HG03097 (cell line): ENCODE measurements at regions not wholly inside any gene's neighbourhood (a gene's known extent, or its start where the extent isn't known, plus 50 kb on each side); places are given as distances from the start of the nearest gene placed in this dataset.
"Not testable (repeated sequence)": the region's sequence is repeated elsewhere in the genome, so short reads cannot be mapped to it uniquely, and the experiment has no call there.

Source experiments
- ATAC-seq: cut with Tn5 transposase; IDR thresholded peaks from one replicate; pipeline ENCODE4 v1.9.1; 2021; ENCODE audit not compliant: unreplicated experiment, low FRiP score

DNA sequence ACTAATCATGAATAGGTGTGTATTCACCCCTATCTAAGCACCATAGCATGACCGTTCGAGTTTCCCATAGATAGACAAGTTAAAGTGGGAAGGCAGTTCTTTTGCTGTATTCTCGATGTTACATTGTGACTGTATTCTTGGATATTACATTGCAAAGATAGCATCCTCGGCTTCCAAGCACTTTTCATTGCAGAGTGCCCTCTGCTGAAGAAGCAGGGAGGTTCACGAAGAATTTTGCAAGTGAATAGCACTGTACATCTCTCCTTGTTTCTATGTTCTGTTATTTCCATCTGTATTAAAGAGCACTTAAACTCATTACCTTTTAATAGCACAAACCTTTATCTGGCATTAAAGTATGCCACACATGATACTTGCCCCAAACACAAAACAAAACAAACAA is 426.7 kb upstream of the ARX start:
- ATAC-seq = no peak

DNA sequence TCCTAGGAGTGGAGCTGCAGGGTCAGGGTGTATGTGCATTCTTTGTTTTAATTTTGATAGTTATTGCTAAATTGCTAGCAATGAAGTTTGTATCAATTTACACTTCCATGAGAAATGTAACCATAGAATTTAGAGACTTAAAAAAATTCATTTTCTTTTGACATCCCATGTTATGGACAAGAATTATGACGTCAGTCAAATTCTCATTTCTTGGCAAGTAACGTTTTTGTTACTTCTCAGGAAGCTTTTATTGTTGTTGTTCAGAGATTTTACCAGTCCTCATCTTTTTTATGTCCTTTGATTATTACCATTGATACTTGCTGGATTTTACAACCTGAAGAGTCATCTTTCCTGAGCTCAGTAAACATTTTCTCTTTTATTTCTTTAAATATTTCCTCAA is 417.5 kb upstream of the ARX start:
- ATAC-seq = no peak

DNA sequence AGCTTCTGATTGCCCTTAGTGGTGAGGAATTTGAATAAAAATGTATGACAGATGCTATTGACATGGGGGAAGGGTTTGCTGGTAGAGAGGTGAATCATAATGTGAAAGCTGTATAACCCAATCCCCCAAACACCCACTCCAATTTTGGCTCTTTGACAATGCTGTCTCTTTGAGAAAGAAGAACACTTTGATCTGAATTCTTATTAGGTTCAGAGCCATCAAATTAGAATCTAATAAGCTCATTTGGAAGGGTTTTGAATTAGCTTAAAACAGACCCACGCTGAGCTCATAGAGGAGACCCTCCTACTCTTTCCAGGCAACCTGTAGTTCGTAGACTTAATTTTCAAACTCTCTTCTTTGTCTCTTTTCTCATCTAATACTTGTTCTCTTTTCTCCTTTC is 416.6 kb upstream of the ARX start:
- no peak for ATAC-seq

DNA sequence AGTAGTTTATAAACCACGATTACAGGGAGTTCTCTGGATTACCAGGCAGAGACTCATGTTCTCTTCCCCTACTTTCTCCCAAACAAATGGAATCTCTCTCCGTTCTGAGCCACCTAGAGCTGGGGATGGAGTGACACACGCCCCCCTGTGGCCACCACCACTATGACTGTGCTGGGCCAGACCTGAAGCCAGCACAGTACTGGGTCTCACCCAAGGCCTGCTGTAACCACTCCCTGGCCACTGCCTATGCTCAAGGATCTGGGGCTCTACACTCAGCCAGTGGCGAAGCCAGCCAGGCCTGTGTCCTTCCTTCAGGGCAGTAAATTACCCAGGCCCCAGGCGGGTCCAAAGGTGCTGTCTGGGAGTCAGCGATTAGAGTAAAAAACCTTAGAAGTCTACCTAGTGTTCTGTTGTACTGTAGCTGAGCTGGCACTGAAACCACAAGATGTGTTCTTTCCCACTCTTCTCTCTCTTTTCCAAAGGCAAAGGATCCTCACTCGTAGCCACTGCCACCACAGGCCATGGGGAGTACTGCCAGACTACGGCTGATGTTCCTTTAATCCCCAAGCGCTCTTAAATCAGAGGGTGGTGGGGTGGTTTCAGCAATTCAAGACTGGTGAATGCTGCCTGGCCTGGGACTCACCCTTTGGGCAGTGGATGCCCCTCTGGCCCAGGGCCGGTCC is 412.2 kb upstream of the ARX start:
- no peak for ATAC-seq

DNA sequence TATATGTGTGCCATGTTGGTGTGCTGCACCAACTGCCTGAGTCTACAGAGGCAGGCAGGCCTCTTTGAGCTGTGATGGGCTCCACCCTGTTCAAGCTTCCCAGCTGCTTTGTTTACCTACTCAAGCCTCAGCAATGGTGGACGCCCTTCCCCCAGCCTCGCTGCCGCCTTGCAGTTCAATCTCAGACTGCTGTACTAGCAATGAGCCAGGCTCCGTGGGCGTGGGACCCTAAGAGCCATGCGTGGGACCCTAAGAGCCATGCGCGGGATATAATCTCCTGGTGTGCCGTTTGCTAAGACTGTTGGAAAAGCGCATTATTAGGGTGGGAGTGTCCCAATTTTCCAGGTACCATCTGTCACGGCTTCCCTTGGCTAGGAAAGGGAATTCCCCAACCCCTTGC is 388.4 kb upstream of the ARX start:
- not testable (repeated sequence) for ATAC-seq

DNA sequence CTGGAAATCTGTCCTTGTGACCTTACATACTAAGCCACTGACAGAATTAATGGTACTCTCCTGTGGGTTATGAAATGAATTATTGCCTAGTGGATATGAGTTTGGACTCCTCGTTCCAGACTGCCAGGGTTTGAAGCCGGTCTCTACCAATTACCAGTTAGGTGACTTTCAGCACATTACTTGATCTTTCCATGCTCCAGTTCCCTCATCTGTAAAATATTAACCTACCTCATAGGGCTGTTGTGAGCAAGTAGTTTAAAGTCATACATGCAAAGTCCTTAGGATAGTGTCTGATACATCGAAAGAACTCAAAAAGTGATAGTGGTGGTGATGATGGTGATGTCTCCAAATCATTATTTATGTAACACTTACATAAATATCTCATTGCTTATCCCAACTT is 373.5 kb upstream of the ARX start:
- ATAC-seq = no peak

DNA sequence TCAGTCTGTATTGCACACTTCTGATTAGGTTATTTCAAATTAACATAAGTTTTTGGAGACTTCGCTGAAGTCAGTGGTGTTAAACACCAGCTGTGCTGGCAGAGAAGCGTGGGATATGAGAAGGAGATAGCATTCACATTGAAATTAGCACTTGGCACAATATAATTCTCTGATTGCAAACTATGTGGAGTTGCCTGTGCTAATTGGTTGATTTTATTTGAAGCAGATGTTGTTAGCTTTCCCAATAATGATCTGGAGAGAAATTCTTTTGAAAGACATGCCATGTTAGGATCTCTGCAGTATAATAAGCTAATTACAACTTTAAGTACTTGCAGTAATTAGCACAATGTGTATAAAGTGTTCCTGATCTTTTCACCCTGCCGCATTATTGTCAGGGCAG is 367.4 kb upstream of the ARX start:
- ATAC-seq = no peak

DNA sequence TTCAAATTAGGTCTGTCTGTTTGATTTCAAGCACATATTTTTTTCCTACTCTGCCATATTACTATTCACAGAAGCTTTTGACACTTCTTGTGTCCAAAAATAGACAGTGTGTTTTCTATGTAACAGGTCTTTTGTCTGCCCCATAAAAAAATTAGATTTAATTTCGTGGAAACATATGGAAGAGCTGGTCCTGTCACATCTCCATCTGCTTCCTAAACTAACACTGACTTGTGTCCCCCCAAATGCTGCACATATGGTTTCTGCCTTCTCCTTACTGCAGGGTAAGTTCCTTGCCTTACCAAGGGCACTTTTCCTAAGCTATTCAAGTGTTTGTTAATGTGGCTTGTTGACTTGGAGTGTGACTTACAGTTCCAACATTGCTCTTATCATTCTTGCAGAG is 340.7 kb upstream of the ARX start:
- no peak for ATAC-seq

DNA sequence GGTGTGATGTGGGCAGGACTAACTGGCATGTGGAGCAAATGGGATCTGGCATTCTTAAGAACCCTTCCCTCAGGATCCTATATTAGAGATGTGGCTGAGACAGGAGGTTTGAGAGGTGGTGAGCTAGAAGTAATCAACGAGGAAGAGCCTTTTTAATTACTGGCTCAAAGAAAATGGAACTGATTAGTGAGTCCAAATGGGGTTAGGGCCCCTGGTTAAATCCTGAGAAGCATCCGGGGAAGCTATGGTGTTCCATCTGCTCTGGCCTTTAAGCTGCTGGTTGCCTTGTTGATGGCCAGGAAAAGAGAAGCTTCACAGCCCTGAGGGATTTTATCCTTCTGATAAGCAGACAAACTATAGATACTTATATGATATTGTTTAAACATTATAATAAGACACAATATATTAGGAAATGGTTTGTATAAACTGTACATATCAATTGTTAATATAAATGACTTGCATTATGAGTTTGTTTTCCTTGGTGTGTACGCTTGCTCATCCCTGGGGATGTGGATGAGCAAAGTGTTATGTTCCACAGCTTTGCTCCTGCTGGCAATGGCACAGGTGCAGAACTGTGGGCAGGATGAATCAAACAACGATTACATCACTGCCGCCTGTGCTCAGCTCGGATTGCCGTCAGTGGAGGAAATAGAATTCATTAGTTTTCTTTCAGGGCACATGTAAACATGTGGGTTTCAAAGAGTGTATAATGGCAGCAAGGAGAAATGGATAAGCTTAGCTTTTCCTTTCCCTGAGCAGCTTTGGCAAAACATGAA is 328.6 kb upstream of the ARX start:
- no peak for ATAC-seq

DNA sequence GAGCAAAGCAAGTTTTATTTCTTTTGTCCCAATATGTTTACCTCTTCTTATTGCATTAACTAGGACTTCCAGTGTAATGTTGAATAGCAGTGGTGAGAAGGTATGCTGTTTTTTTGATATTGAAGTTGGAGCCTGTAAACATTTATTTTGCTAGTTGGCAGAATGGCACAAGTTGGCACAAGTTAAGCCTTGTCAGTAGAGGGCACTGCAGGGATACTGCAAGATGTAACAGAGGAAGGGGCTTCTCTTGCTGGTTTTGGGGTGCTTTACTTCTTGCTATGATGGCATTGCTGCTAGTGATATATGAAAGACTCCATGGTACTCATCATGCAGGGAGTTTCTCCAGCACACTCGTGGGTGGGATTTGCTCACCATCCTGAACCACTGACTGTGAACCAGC is 327.3 kb upstream of the ARX start:
- ATAC-seq = no peak

DNA sequence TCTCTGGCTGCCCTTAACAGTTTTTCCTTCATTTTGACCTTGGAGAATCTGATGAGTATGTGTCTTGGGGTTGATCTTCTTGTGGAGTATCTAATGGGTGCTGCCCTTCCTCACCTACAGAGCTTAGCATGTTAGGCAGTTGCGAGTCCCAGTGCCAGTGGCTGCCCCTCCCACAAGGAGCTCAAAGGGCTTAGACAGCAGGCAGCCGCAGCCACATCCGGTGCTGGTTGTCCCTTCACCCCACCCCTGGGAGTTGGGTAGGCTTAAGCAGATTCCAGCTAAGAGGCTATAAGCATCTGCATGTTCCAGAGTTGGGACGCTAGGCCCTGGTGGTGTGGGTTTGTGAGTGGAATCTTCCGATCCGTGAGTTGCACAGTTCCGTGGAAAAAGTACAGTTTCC is 322.1 kb upstream of the ARX start:
- ATAC-seq = no peak

DNA sequence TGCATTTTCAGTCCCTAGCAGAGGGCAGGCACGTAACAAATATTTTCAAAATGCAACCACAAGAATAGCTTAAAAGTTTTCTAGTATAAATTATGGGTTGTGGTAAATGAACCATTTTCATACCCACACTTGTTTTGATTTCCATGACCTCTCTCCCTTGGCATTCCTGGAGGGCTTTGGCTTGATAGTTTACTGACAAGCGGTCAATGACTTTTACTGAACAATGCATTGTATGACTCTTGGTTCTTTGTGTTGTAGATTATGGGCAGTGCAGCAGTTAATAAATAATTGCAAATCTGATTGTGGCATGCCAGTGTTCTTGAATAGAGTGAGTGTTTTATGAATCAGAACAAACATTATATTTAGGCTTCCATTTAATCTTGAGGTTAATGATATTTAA is 285.2 kb upstream of the ARX start:
- no peak for ATAC-seq

DNA sequence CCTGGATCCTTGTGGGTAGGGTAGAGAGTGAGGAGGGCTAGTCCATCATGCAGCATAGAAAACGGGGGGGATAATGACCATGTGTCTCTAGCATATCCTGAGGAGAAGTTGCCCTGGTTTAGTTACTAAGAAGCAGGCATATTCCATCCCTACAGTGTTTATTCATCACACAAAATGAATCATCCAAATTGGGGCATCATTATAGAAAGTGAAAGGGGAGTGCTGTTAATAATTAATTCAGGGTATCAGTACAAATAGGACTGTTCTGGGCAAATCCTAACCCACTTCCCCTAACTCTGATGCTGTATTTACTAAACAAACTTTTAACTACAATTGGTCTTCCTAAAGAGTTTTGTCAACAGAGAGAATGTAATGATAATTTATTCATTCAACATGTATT is 281.1 kb upstream of the ARX start:
- no peak for ATAC-seq

DNA sequence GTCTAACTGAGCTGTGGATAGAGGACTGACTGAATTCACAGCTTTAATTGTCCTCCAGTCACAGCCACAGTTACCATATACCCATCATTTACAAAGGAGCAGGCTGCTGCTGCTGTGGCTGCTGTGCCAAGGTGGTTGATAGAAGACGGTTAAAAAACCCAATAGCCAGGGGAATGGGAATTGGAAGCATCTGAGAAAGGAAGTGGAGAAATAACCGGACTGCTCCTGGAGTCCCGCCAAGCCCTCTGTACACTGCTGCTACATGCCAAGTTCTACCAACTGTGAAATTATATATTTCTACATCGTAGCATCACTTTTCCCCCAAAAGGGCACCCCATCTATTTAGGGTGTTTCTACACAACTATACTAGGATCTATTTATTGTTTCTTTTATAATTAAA is 279.7 kb upstream of the ARX start:
- no peak for ATAC-seq

DNA sequence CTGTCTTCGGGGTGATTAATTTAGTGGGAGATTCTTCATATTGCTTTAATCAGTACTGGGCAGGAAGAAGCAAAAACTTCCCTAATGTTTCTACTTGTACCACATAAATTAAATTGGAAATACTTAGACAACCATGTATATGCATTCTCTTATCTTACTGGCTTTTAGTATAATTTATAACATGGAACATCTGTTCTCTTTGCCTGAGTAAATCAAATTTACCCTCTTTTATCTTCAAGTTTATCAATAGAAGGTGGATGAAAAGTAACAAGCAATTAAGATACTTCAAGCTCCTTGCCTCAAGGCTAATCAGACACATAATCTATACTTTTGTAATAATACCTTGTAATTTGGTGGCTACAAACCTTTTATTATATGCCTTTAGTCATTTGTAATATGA is 274.4 kb upstream of the ARX start:
- ATAC-seq = no peak

DNA sequence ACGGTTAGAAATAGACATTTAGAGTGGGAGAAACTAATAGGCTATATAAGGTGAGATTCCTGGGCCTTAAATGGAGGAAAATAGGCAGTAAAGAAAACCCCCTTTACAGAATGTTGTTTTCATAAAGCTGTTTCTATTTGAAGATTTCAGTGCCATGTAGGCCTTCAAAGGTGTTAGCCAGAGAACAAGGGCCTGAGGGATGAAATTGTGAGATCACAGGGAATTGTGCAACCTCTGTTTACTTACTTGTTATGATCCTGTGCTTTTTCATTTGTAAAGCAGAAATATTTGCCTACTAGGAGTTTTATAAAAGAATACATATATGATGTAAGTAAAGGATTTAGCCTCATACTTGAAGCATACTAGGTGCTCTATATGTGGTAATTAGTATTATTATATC is 272.9 kb upstream of the ARX start:
- no peak for ATAC-seq

DNA sequence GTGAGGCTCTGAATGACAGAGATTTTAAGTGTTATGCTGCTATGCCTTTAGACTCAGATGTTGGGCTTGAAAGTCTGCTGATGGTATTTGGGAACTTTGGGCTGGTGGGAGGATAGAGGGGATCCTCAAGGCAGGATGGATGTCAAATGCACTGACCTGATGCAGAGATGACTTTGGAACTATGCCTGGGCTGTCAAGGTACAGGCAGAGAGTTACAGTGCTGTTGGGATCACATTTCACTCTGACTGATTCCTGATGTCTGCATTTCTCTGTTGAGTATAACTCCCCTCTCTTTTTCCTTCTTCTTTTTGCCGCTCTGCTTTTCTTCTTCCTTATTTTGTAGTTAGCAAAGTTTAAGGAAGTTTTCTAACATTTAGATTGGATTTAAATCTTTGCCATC is 271.8 kb upstream of the ARX start:
- no peak for ATAC-seq

DNA sequence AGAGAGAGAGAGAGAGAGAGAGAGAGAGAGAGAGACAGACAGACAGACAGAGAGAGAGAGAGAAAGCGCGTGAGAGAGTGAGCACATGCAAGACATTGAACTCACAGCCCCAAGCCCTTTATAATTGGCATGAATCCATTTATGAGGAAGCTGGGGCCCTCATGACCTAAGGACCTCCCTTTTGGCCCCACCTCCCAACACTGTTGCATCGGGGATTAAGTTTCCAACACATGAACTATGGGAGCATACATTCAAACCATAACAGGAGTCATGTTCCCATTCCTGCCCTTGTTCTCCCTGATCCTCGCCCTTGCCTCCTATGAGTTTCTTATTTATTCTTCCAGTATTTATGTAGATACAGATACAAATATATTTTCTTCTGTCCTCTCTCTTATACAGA is 269.8 kb upstream of the ARX start:
- no peak for ATAC-seq

DNA sequence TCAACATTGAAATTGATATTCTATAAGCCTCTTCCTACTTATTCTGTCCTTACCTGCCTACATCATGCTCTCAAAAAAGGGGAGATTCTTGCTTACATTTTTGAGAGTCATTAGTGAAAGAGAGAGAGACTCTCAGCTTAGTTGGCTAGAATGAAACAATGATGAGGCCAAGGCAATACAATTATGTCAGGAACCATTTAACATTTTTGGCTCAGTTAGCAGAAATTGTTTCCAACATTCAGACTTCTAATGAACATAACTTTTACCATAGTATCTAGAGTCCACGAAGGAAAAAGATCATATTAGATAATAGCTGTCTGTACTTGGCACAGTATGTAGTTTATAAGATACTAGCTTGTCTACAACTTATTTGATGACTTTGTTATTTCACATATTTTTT is 263.7 kb upstream of the ARX start:
- ATAC-seq = no peak

DNA sequence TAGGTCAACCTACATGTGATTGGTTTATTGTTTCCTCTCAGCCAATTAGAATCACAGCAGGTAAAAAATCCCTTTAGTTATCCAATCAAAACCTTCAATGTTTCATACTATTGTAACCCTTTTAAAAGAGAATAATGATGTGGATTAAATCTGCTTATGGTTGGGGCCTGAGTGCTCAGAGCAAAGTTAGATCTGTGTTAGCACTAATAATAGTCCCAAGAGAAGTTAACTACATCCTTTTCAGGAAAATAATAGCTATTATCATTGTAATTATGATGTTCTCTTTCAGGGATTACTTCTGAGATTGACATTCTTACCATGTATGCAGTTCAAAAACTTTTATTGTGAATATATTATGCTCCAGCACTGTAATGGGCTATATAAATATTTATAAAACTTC is 262.6 kb upstream of the ARX start:
- no peak for ATAC-seq

DNA sequence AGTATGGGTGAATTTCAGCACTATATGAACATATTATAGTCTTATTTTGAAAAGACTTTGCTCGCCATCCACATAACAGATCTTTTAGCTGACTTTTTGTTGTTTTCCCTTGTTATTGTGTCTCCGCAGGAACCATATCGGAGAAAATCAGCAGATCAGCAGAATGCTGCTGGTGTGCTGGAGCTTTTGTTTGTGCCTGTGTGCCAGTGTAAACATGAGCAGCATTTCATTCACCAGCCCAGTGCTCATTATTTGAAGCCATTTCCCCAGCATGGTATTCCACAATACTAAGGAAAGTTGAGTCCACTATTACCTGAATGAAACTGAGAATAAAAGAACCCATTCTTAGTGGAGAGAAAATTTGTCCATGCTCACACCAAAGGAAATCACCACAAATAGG is 261.8 kb upstream of the ARX start:
- ATAC-seq = no peak

DNA sequence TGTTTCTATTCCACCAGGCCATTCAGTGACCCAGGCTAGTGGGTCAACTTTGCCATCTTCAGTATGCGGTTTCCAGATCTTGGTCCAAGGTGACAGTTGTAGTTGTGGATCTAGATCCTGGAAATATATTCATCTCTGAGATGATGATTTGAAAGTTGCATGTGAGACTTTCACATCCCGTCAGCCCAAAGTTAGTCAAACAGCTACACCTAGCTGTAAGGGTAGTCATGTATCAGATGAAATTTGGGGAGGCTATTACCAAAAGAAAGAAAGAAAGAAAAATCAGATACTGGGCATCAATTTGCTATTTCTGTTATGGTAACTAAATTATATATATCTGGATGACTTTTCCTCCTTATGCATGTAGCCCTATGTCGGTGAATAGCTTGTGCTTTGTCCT is 259.4 kb upstream of the ARX start:
- ATAC-seq = no peak

DNA sequence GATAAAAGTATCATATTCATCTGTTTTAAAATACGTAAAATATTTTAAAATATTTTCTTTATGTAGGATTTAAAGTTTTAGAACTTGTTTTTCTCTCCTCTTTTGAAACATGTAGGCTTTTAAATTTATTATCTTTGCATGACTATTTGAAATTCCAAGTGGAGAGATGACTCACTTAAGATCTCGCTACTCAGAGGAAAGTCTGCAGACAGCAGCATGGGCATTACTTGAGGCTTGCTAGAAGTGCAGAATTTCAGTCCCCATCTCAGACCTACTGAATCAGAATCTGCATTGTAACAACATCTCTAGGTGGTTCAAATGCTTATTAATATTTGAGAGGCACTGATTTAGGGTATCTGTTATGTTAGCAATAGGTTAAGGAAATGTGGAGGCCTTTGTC is 225.7 kb upstream of the ARX start:
- ATAC-seq = no peak
